ENCODE measurements at regions not wholly inside any gene's neighbourhood (a gene's known extent, or its start where the extent isn't known, plus 50 kb on each side); places are given as distances from the start of the nearest gene placed in this dataset.

DNA sequence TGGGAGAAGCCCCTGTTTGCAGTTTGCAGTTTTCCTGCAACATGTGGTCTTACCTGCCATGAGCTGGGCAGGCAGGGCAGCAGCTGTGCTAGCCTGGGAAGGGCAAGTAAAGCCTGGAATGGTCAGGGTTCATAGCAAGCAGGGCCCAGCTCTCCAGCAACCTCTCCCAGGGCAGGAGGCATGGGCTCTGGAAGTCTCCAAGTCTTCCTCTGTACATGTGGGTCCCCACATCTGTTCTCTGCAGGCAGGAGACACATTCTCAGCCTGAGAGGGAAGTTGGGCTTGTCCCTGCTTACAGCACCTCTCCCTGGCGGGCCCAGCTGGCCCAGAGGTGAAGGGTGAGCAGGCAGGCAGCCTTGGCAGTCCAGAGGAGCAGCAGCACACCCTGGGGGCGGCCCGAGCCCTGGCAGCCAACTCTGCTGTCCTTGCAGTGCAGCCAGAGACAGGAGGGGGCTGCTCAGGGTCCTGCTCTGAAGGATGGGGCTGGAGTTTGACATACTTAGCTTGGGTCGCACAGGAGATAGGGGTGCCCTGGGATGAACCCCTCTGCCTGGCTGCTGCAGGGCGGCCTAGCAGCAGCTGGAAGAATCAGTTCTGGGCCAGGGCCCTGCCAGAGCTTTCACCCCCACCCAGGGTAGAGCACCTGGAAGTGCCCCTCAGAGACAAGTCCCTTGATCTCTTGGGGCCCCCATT is 176.0 kb downstream of the MRPL14 start:
- no peak overlapping the region for H3K4me3 ChIP-seq (ENCODE audit: low read depth, low read length)
- H3K14ac ChIP-seq (ENCODE audit: low read length) = no peak overlapping the region
- H2BK12ac ChIP-seq (ENCODE audit: low read length) = no peak overlapping the region
- no peak overlapping the region for H3K4me2 ChIP-seq (ENCODE audit: low read length)
- no peak overlapping the region for H2AFZ ChIP-seq (ENCODE audit: insufficient read depth, low read length, poor library complexity)
- H4K91ac ChIP-seq (ENCODE audit: low read depth, low read length) = no peak overlapping the region
- no peaks in the 10 kb centered on the region for H3K79me2 ChIP-seq (ENCODE audit: control insufficient read depth, insufficient read depth, low read length, poor library complexity)
- H4K12ac ChIP-seq (ENCODE audit: low read depth, low read length) = no peak overlapping the region
- DNase-seq = peak; percentile 53 to 56
- no peak overlapping the region for H3K4ac ChIP-seq (ENCODE audit: low read depth, low read length)
- no peak overlapping the region for H3K9ac ChIP-seq (ENCODE audit: low read length)
- WGBS (ENCODE audit: extremely low coverage, insufficient coverage, insufficient read length) = no CpG with 5 or more reads among the region's 5 CpGs
- H2BK120ac ChIP-seq (ENCODE audit: insufficient read depth, low read length, poor library complexity) = no peak overlapping the region
- no peaks in the 10 kb centered on the region for H3K36me3 ChIP-seq (ENCODE audit: control insufficient read depth in 1 of 2, insufficient read depth in 2 of 2, low read length in 2 of 2)
- no peak overlapping the region for H2AK5ac ChIP-seq (ENCODE audit: low read length)
- no peak overlapping the region for H3K27ac ChIP-seq (ENCODE audit: low read depth, low read length)
- H2BK5ac ChIP-seq (ENCODE audit: low read depth, low read length, poor library complexity) = no peak overlapping the region
- H3K23ac ChIP-seq (ENCODE audit: low read length) = no peak overlapping the region
- peaks cover 4% of the 10 kb centered on the region for H3K9me3 ChIP-seq (ENCODE audit: insufficient read depth, low read depth, low read length)
- peaks cover 3 to 5% of the 10 kb centered on the region in 2 experiments for H3K4me1 ChIP-seq (ENCODE audit: control insufficient read depth in 1 of 2, insufficient read depth in 2 of 2, low read length in 2 of 2)
- no peaks in the 10 kb centered on the region for H3K27me3 ChIP-seq (ENCODE audit: insufficient read depth, low read length)
- no peak overlapping the region for H3K18ac ChIP-seq (ENCODE audit: low read length)
- H3K79me1 ChIP-seq (ENCODE audit: low read length) = no peaks in the 10 kb centered on the region
- H4K8ac ChIP-seq (ENCODE audit: low read depth, low read length) = no peak overlapping the region

DNA sequence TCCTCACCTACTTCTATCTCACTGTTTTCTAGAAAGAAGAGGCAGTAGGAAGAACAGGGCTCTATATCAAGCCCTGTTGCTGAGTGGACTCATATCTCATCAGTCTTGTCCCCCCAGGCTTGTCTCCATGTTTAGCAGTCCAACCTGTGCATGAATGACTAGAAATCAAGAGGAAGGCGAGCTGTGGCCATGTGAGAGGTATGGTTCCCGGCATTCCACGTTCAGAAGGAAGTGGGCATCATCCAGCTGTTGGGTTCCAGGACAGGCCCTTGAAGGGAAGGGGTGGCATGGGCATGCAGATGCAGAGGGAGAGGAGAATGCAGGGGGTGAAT is 176.6 kb downstream of the MRPL14 start:
- no peak overlapping the region for H4K8ac ChIP-seq (ENCODE audit: low read depth, low read length)
- H3K9me3 ChIP-seq (ENCODE audit: insufficient read depth, low read depth, low read length) = peaks cover 5% of the 10 kb centered on the region
- no peaks in the 10 kb centered on the region for H3K79me2 ChIP-seq (ENCODE audit: control insufficient read depth, insufficient read depth, low read length, poor library complexity)
- H3K36me3 ChIP-seq (ENCODE audit: control insufficient read depth in 1 of 2, insufficient read depth in 2 of 2, low read length in 2 of 2) = no peaks in the 10 kb centered on the region
- no peak overlapping the region for H2BK12ac ChIP-seq (ENCODE audit: low read length)
- H3K4me2 ChIP-seq (ENCODE audit: low read length) = no peak overlapping the region
- no peak overlapping the region for H3K4ac ChIP-seq (ENCODE audit: low read depth, low read length)
- WGBS (ENCODE audit: extremely low coverage, insufficient coverage, insufficient read length) = no CpG with 5 or more reads among the region's 3 CpGs
- H4K91ac ChIP-seq (ENCODE audit: low read depth, low read length) = no peak overlapping the region
- H3K4me1 ChIP-seq (ENCODE audit: control insufficient read depth in 1 of 2, insufficient read depth in 2 of 2, low read length in 2 of 2) = peaks cover 3 to 5% of the 10 kb centered on the region in 2 experiments
- H3K79me1 ChIP-seq (ENCODE audit: low read length) = no peaks in the 10 kb centered on the region
- H2BK5ac ChIP-seq (ENCODE audit: low read depth, low read length, poor library complexity) = no peak overlapping the region
- H3K4me3 ChIP-seq (ENCODE audit: low read depth, low read length) = no peak overlapping the region
- no peak overlapping the region for H3K14ac ChIP-seq (ENCODE audit: low read length)
- H3K23ac ChIP-seq (ENCODE audit: low read length) = no peak overlapping the region
- no peak overlapping the region for H2BK120ac ChIP-seq (ENCODE audit: insufficient read depth, low read length, poor library complexity)
- no peaks in the 10 kb centered on the region for H3K27me3 ChIP-seq (ENCODE audit: insufficient read depth, low read length)
- H2AFZ ChIP-seq (ENCODE audit: insufficient read depth, low read length, poor library complexity) = no peak overlapping the region
- no peak overlapping the region for H3K9ac ChIP-seq (ENCODE audit: low read length)
- no peak overlapping the region for H3K18ac ChIP-seq (ENCODE audit: low read length)
- no peak overlapping the region for H2AK5ac ChIP-seq (ENCODE audit: low read length)
- H4K12ac ChIP-seq (ENCODE audit: low read depth, low read length) = no peak overlapping the region
- no peak overlapping the region for H3K27ac ChIP-seq (ENCODE audit: low read depth, low read length)
- DNase-seq = no peak

DNA sequence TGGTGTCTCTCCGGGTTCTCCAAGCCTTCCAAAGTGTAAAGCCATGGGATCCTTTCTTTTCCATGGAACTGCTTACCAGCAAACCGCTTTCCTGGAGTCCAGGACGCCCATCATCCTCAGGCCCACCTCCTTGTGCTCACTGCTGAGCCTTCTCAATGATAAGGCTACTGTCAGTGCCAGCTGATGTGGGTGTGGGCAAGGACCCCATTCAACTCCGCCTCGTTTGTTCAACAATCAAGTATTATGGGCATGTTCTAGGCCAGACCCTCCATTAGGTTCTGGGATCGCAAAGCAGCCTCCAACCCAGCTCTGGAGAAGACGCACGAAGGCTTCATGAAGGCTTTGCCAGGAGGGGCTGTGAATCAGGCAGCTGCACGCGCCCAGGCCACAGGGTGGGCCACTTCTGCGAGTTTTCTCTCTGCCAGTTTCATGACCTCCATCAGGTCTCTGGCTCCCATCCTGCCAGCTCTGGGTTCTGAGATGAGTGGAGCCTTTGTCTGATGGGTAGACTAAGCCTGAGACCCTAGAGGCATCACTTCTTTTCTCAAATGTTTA is 177.1 kb downstream of the MRPL14 start:
- Histone ChIP-seq H3K4me2 (ENCODE audit: low read length) (no peak overlapping the region), H2BK12ac (ENCODE audit: low read length) (no peak overlapping the region), H3K18ac (ENCODE audit: low read length) (no peak overlapping the region), H2AK5ac (ENCODE audit: low read length) (no peak overlapping the region), H2BK120ac (ENCODE audit: insufficient read depth, low read length, poor library complexity) (no peak overlapping the region), H3K79me1 (ENCODE audit: low read length) (no peaks in the 10 kb centered on the region), H2AFZ (ENCODE audit: insufficient read depth, low read length, poor library complexity) (no peak overlapping the region), H3K23ac (ENCODE audit: low read length) (no peak overlapping the region), H2BK5ac (ENCODE audit: low read depth, low read length, poor library complexity) (no peak overlapping the region), H3K4me1 (ENCODE audit: control insufficient read depth in 1 of 2, insufficient read depth in 2 of 2, low read length in 2 of 2) (peaks cover 3 to 5% of the 10 kb centered on the region in 2 experiments), H4K91ac (ENCODE audit: low read depth, low read length) (no peak overlapping the region), H4K12ac (ENCODE audit: low read depth, low read length) (no peak overlapping the region), H4K8ac (ENCODE audit: low read depth, low read length) (no peak overlapping the region), H3K9ac (ENCODE audit: low read length) (no peak overlapping the region), H3K4me3 (ENCODE audit: low read depth, low read length) (no peak overlapping the region), H3K4ac (ENCODE audit: low read depth, low read length) (no peak overlapping the region), H3K27me3 (ENCODE audit: insufficient read depth, low read length) (no peaks in the 10 kb centered on the region), H3K36me3 (ENCODE audit: control insufficient read depth in 1 of 2, insufficient read depth in 2 of 2, low read length in 2 of 2) (no peaks in the 10 kb centered on the region), H3K14ac (ENCODE audit: low read length) (no peak overlapping the region), H3K27ac (ENCODE audit: low read depth, low read length) (no peak overlapping the region), H3K79me2 (ENCODE audit: control insufficient read depth, insufficient read depth, low read length, poor library complexity) (no peaks in the 10 kb centered on the region), H3K9me3 (ENCODE audit: insufficient read depth, low read depth, low read length) (peaks cover 5% of the 10 kb centered on the region)
- no peak for DNase-seq
- WGBS (ENCODE audit: extremely low coverage, insufficient coverage, insufficient read length) = no CpG with 5 or more reads among the region's 11 CpGs

DNA sequence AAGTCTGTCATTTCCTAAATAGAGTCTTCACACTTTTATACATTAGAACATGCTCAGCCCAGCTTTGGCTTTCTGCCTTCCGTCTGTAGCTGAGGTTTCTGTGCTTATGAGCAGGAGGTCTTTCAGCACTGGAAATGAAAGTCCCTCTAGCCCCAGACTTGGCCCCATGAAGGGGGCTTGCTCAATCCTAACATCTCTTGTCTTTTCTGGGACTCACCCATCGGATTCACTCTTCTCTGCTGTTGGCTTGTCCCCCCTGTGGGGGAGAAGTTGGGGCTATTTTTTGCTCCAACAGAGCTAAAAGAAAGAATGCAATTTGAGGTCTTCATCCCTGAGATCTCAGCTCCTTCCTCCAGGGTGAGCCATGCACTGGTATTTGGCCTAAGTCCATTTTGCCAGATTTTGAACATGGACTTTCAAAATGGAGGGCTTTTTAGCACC is 177.7 kb downstream of the MRPL14 start:
- peaks cover 5 to 7% of the 10 kb centered on the region in 2 experiments for H3K4me1 ChIP-seq (ENCODE audit: control insufficient read depth in 1 of 2, insufficient read depth in 2 of 2, low read length in 2 of 2)
- no peak overlapping the region for H2BK120ac ChIP-seq (ENCODE audit: insufficient read depth, low read length, poor library complexity)
- H3K4ac ChIP-seq (ENCODE audit: low read depth, low read length) = no peak overlapping the region
- H2BK12ac ChIP-seq (ENCODE audit: low read length) = no peak overlapping the region
- no CpG with 5 or more reads among the region's 2 CpGs for WGBS (ENCODE audit: extremely low coverage, insufficient coverage, insufficient read length)
- peaks cover 5% of the 10 kb centered on the region for H3K9me3 ChIP-seq (ENCODE audit: insufficient read depth, low read depth, low read length)
- H3K23ac ChIP-seq (ENCODE audit: low read length) = no peak overlapping the region
- no peak overlapping the region for H2BK5ac ChIP-seq (ENCODE audit: low read depth, low read length, poor library complexity)
- no peak overlapping the region for H4K12ac ChIP-seq (ENCODE audit: low read depth, low read length)
- H4K8ac ChIP-seq (ENCODE audit: low read depth, low read length) = no peak overlapping the region
- no peak overlapping the region for H4K91ac ChIP-seq (ENCODE audit: low read depth, low read length)
- no peaks in the 10 kb centered on the region for H3K79me2 ChIP-seq (ENCODE audit: control insufficient read depth, insufficient read depth, low read length, poor library complexity)
- no peak overlapping the region for H3K27ac ChIP-seq (ENCODE audit: low read depth, low read length)
- no peaks in the 10 kb centered on the region for H3K79me1 ChIP-seq (ENCODE audit: low read length)
- no peaks in the 10 kb centered on the region for H3K27me3 ChIP-seq (ENCODE audit: insufficient read depth, low read length)
- H3K4me2 ChIP-seq (ENCODE audit: low read length) = no peak overlapping the region
- H3K18ac ChIP-seq (ENCODE audit: low read length) = no peak overlapping the region
- DNase-seq = no peak
- H2AFZ ChIP-seq (ENCODE audit: insufficient read depth, low read length, poor library complexity) = no peak overlapping the region
- H2AK5ac ChIP-seq (ENCODE audit: low read length) = no peak overlapping the region
- H3K14ac ChIP-seq (ENCODE audit: low read length) = no peak overlapping the region
- H3K4me3 ChIP-seq (ENCODE audit: low read depth, low read length) = no peak overlapping the region
- no peaks in the 10 kb centered on the region for H3K36me3 ChIP-seq (ENCODE audit: control insufficient read depth in 1 of 2, insufficient read depth in 2 of 2, low read length in 2 of 2)
- H3K9ac ChIP-seq (ENCODE audit: low read length) = no peak overlapping the region

Data from trophoblast cell (in vitro differentiated cells and primary cell).